Muscle layer of colon (tissue), 2 donors: ENCODE measurements at regions not wholly inside any gene's neighbourhood (a gene's known extent, or its start where the extent isn't known, plus 50 kb on each side); places are given as distances from the start of the nearest gene placed in this dataset.
"Not testable (repeated sequence)": the region's sequence is repeated elsewhere in the genome, so short reads cannot be mapped to it uniquely, and the experiment has no call there.

Experiments
- H3K27ac ChIP-seq: one replicate; pipeline ENCODE4 v1.7.0; 2013; ENCODE audit warnings: low read depth, mild to moderate bottlenecking, low read length, moderate library complexity
- H3K27me3 ChIP-seq, 2 donors: one replicate each; pipeline ENCODE4 v1.7.0; 2013; ENCODE audit warnings: low read length in 2 of 2, mild to moderate bottlenecking in 2 of 2; ENCODE audit not compliant: insufficient read depth in 2 of 2, control insufficient read depth in 1 of 2
- H3K36me3 ChIP-seq: one replicate; pipeline ENCODE4 v1.7.0; 2013; ENCODE audit warnings: mild to moderate bottlenecking, low read length; ENCODE audit not compliant: insufficient read depth
- H3K4me1 ChIP-seq: one replicate; pipeline ENCODE4 v1.7.0; 2013; ENCODE audit warnings: mild to moderate bottlenecking, low read length; ENCODE audit not compliant: insufficient read depth
- H3K4me3 ChIP-seq, 2 donors: one replicate each; pipeline ENCODE4 v1.7.0; 2013; ENCODE audit warnings: low read length in 2 of 2, low read depth in 1 of 2, mild to moderate bottlenecking in 1 of 2, moderate library complexity in 1 of 2
- H3K9ac ChIP-seq: one replicate; pipeline ENCODE4 v1.7.0; 2013; ENCODE audit warnings: low read length
- H3K9me3 ChIP-seq: one replicate; pipeline ENCODE4 v1.7.0; 2013; ENCODE audit warnings: mild to moderate bottlenecking, low read length
- donor health status: abdominal sarcoma.
- donor health status: Adenocarcinoma of cecum.

DNA sequence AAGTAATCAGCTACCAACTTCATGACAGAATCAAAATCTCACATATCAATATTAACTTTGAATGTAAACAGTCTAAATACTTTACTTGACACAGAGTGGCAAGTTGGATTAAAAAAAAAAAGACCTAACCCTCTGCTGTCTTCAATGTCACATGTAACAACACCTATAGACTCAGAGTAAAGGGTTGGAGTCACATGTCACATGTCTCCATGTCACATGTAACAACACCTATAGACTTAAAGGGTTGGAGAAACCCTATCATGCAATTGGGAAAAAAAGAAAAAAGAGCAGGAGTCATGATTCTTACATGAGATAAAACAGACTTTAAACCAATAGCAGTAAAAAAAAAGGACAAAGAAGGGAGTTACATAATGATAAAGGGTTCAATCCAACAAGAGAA lies 665.3 kb upstream of the LRRTM1 start:
- Histone ChIP-seq H3K27ac (no peak overlapping the region), H3K4me3 (no peak overlapping the region), H3K27me3 (no peaks in the 10 kb centered on the region), H3K4me1 (no peaks in the 10 kb centered on the region), H3K9ac (no peak overlapping the region), H3K9me3 (peaks cover 4% of the 10 kb centered on the region), H3K36me3 (no peaks in the 10 kb centered on the region)

DNA sequence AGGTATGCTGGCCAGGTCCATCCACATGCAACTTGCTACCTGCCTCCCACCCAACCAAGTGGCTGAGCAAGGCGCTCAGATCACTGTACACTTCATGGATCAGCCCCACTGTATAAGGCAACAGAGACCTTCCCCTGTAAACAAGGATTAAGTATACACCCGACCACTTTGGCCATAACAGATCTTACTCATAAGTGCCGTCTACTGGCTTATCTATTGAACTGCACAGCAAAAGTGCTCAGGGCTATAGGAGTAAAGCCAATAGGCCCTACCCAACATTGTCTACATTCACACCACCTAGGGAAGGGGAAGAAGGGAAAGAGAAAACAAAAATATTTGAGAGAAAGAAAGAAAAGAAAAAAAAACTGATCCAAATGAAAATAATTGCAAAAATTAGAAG lies 663.9 kb upstream of the LRRTM1 start:
- no peaks in the 10 kb centered on the region for H3K4me1 ChIP-seq
- no peaks in the 10 kb centered on the region for H3K36me3 ChIP-seq
- H3K27ac ChIP-seq, result no peak overlapping the region
- H3K9ac ChIP-seq, result no peak overlapping the region
- H3K27me3 ChIP-seq, result no peaks in the 10 kb centered on the region
- H3K4me3 ChIP-seq, result no peak overlapping the region
- peaks cover 4% of the 10 kb centered on the region for H3K9me3 ChIP-seq

DNA sequence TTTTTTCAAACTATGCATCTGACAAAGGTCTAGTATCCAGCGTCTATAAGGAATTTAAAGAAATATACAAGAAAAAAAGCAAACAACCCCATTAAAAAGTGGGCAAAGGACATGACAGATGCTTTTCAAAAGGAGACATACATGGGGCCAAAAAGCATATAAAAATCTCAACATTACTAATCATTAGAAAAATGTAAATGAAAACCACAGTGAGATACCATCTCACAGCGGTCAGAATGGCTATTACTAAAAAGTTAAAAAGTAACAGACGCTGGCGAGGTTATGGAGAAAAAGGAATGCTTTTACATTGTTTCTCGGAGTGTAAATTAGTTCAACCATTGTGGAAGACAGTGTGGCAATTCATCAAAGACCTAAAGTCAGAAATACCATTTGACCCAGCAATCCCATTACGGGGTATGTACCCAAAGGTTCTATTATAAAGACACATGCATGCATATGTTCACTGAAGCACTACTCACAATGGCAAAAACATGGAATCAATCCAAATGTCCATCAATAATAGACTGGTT lies 643.1 kb upstream of the LRRTM1 start:
- Histone ChIP-seq H3K9me3 (no peaks in the 10 kb centered on the region), H3K4me3 (no peak overlapping the region), H3K36me3 (no peaks in the 10 kb centered on the region), H3K9ac (no peak overlapping the region), H3K27me3 (no peaks in the 10 kb centered on the region), H3K27ac (no peak overlapping the region), H3K4me1 (no peaks in the 10 kb centered on the region)

DNA sequence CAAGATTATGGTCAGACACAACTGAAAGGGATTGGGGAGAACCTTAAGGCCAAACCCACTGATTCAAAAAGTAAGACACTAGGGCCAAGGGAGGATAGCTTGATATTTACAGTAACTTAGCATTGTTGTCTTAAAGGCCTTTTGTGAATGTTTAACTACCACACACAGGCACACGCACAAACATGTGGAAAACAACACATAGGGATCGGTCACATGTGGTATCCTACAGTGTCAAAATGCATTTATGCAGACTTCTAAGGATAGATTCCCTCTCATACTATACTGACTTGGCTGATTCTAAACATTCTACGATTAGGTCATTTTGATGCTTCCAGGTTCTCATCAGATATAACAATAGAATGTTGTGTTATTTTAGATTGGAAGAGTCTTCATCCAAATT lies 638.9 kb upstream of the LRRTM1 start:
- Histone ChIP-seq H3K36me3 (no peaks in the 10 kb centered on the region), H3K4me1 (no peaks in the 10 kb centered on the region), H3K4me3 (no peak overlapping the region), H3K27ac (no peak overlapping the region), H3K9ac (no peak overlapping the region), H3K27me3 (no peaks in the 10 kb centered on the region), H3K9me3 (no peaks in the 10 kb centered on the region)

DNA sequence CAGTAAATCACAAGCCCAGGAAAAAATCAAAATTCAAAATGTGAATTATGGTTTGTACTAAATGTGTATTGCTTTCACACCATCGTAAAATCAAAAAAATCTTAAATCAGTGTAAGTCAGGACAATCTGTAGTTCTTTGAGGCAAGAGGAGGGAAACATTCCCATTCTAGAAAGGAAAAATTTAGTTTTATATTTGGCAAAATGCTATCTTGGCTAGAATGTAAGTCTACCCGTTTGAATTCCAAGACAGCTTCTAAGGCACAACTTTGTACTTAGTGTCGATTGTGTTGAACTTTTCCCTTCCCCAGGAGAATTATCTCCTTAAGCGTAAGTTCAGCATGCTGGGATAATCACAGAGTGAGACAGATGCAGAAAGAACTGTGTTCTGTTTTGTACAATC lies 638.2 kb upstream of the LRRTM1 start:
- no peak overlapping the region for H3K4me3 ChIP-seq
- H3K36me3 ChIP-seq, result no peaks in the 10 kb centered on the region
- H3K4me1 ChIP-seq, result no peaks in the 10 kb centered on the region
- no peak overlapping the region for H3K27ac ChIP-seq
- H3K9me3 ChIP-seq, result no peaks in the 10 kb centered on the region
- no peak overlapping the region for H3K9ac ChIP-seq
- no peaks in the 10 kb centered on the region for H3K27me3 ChIP-seq

DNA sequence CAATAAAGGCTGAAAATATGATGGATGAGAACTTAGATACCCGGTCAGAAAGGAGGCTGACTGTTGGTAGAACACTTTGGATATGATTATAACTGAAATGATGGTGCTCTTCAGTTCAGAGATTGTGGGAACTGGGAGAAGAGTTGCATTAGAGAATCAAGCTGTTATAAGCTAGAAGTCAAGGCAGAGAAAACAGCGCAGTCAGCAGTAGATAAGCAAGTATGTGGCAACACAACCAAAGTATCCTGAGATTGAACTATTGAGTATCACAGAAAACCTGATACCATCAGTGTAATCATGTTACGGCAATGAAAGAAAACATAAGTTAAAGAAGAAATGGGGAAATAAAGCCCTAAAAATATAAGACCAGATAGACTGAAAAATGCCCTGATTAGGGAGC lies 633.9 kb upstream of the LRRTM1 start:
- Histone ChIP-seq H3K4me1 (no peaks in the 10 kb centered on the region), H3K36me3 (no peaks in the 10 kb centered on the region), H3K9ac (no peak overlapping the region), H3K9me3 (no peaks in the 10 kb centered on the region), H3K4me3 (no peak overlapping the region), H3K27me3 (no peaks in the 10 kb centered on the region), H3K27ac (no peak overlapping the region)

DNA sequence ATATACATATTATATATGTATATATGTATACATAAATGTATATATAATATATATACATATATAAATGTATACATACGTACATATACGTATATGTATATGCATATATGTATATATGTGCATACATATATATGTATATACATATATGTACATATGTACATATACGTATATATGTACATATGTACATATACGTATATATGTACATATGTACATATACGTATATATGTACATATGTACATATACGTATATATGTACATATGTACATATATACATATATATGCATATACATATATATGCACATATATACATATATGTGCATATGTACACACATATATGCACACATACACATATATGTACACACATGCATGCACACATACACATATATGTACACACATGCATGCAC lies 627.3 kb upstream of the LRRTM1 start:
- not testable (repeated sequence) for H3K36me3 ChIP-seq, H3K4me3 ChIP-seq, H3K4me1 ChIP-seq, H3K9me3 ChIP-seq, H3K27ac ChIP-seq, H3K27me3 ChIP-seq, H3K9ac ChIP-seq

DNA sequence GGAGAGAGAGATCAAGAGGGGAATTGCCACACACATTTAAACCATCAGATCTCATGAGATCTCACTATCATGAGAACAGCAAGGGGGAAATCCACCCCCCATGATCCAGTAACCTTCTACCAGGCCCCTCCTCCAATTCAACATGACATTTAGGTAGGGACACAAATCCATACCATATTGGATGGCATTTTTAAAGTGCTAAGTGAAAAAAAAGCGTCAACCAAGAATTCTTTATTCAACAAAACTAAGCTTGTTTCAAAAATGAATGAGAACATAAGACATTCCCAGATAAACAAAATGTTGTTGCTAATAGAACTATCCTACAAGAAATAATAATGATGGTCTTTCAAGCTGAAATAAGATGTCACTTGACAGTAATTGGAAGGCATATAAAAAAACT lies 626.2 kb upstream of the LRRTM1 start:
- Histone ChIP-seq H3K9ac (no peak overlapping the region), H3K27ac (no peak overlapping the region), H3K9me3 (no peaks in the 10 kb centered on the region), H3K36me3 (no peaks in the 10 kb centered on the region), H3K4me3 (no peak overlapping the region), H3K27me3 (no peaks in the 10 kb centered on the region), H3K4me1 (no peaks in the 10 kb centered on the region)

DNA sequence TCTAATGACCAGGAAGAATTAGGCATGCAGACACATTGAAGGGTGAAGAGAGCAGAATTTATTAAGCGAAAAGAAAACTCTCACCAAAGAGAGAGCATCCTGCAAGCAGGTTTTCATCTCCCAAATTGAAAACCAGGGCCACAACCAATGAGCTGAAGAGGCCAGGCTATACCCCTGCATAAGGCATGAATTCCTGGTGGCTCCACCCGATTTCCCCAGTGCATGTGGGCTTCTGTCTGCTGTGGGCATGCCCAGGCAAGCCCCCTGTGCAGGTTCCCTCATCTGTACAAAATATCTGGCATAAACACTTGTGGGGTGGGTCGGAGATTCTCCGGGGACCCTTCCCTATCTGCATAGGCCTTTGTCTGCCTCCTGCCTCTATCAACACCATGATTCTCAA lies 621.6 kb upstream of the LRRTM1 start:
- H3K9ac ChIP-seq, result no peak overlapping the region
- H3K27ac ChIP-seq, result no peak overlapping the region
- H3K27me3 ChIP-seq, result no peaks in the 10 kb centered on the region
- no peaks in the 10 kb centered on the region for H3K9me3 ChIP-seq
- no peaks in the 10 kb centered on the region for H3K36me3 ChIP-seq
- H3K4me1 ChIP-seq, result no peaks in the 10 kb centered on the region
- H3K4me3 ChIP-seq, result no peak overlapping the region

DNA sequence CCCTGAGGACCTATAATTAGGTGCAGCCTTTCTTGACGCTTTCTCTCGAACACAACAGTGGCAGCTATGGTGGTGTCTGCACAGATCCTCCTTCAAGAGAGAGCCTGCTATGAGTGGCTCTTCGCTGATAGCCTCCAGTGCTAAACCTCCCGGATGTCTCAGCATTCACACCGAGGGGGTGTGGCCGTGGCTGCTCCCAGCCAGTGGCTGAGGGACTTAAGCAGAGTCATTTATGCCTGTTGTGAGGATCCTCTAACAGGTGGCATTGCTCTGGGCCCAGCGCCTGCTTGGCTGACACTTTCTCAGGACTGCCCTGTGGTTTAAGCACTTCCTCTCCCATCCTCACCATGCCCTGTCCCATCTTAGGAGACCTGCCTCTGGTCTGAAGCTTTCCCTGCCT lies 592.0 kb upstream of the LRRTM1 start:
- Histone ChIP-seq H3K9me3 (no peaks in the 10 kb centered on the region), H3K36me3 (no peaks in the 10 kb centered on the region), H3K27ac (no peak overlapping the region), H3K4me3 (no peak overlapping the region), H3K4me1 (no peaks in the 10 kb centered on the region), H3K9ac (no peak overlapping the region), H3K27me3 (no peaks in the 10 kb centered on the region)

DNA sequence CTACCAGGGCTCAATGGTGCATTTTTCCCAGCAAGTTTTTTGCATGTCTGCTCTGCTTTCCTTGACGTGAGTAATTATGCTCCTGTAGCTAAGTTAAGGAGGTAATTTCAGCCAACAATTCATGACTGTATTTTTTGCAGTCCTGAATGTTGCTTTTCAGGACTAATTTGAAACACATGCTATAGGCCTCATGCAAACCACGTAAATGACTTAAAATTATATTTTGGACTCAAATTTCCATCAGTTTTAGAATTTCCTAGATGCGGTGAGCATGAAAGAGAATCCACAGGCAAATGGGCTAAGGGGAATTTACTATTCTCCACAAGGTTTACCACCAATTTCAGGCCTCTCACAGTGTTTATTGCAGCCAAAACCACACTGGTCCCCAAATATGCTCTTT lies 589.9 kb upstream of the LRRTM1 start:
- Histone ChIP-seq H3K4me3 (no peak overlapping the region), H3K27me3 (no peaks in the 10 kb centered on the region), H3K9ac (no peak overlapping the region), H3K36me3 (no peaks in the 10 kb centered on the region), H3K4me1 (no peaks in the 10 kb centered on the region), H3K27ac (no peak overlapping the region), H3K9me3 (no peaks in the 10 kb centered on the region)

DNA sequence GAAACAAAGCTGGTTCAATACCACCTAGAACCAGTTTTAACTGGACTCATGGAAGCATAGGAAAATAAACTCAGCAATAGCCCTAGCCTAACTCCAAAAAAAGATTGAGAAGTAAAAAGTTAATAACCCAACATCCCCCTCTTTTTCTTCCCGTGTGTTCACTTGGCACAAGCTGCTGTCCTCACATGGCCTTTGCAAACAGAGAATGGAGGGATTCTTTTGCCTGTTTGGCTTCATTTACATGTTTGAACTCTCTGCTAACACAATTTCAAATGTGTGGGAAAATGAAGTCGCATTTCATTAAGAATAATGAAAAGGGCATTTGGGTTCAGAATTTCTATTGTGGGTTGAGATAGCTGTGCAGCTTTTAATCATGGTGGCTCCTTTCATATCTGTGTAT lies 589.2 kb upstream of the LRRTM1 start:
- Histone ChIP-seq H3K36me3 (no peaks in the 10 kb centered on the region), H3K9ac (no peak overlapping the region), H3K4me1 (peaks cover 5% of the 10 kb centered on the region), H3K9me3 (no peaks in the 10 kb centered on the region), H3K27ac (no peak overlapping the region), H3K4me3 (no peak overlapping the region), H3K27me3 (no peaks in the 10 kb centered on the region)
